Thymus (tissue), 11 donors: ENCODE measurements at regions not wholly inside any gene's neighbourhood (a gene's known extent, or its start where the extent isn't known, plus 50 kb on each side); places are given as distances from the start of the nearest gene placed in this dataset.
A peak's percentile ranks its signal among the peaks of the same experiment; 100 is the strongest.

ENCODE experiments used
- DNase-seq, 9 donors: peaks; one replicate each; pipeline ENCODE4 v3.0.0-alpha.2; 2013; ENCODE audit warnings: low spot score in 9 of 9, low read depth in 6 of 9, missing footprints in 1 of 9
- H3K27ac ChIP-seq, 2 donors: one replicate each; pipeline ENCODE4 v1.5.1; 2013; ENCODE audit warnings: control low read depth in 1 of 2, low read depth in 1 of 2, low read length in 1 of 2, mild to moderate bottlenecking in 1 of 2, moderate library complexity in 1 of 2
- H3K27me3 ChIP-seq, 2 donors: one replicate each; pipeline ENCODE4 v1.5.1; 2013; ENCODE audit warnings: low read length in 1 of 2; ENCODE audit not compliant: control insufficient read depth in 2 of 2, insufficient read depth in 1 of 2
- H3K36me3 ChIP-seq, 2 donors: one replicate each; pipeline ENCODE4 v1.5.1; 2013; ENCODE audit warnings: low read length in 1 of 2, mild to moderate bottlenecking in 1 of 2, moderate library complexity in 1 of 2; ENCODE audit not compliant: control insufficient read depth in 2 of 2, insufficient read depth in 2 of 2
- H3K4me1 ChIP-seq, 2 donors: one replicate each; pipeline ENCODE4 v1.5.1; 2013; ENCODE audit warnings: low read length in 2 of 2; ENCODE audit not compliant: control insufficient read depth in 2 of 2, insufficient read depth in 2 of 2
- H3K4me3 ChIP-seq, 2 donors: one replicate each; pipeline ENCODE4 v1.5.1; 2013; ENCODE audit warnings: low read length in 2 of 2, control low read depth in 1 of 2, mild to moderate bottlenecking in 1 of 2
- H3K9me3 ChIP-seq, 2 donors: one replicate each; pipeline ENCODE4 v1.5.1; 2013; ENCODE audit warnings: low read length in 1 of 2, mild to moderate bottlenecking in 1 of 2; ENCODE audit not compliant: control insufficient read depth in 2 of 2, insufficient read depth in 1 of 2
- WGBS: extraction: QIAGEN DNeasy Blood & Tissue Kit; methylation state at CpG from one replicate; pipeline ENCODE4 v1.1.7; 2013; 5-methylcytosine and 5-hydroxymethylcytosine counted together
- donor health status: healthy.

GRCh38 chrX:147736045-147736444 is 175.7 kb upstream of the FMR1 start:
- no peak overlapping the region for H3K27ac ChIP-seq
- no peaks in the 10 kb centered on the region for H3K27me3 ChIP-seq
- no peaks in the 10 kb centered on the region for H3K9me3 ChIP-seq
- no peak for DNase-seq
- no peaks in the 10 kb centered on the region for H3K36me3 ChIP-seq
- WGBS = 85% methylated on average over 5 of the region's 5 CpGs
- no peak overlapping the region for H3K4me3 ChIP-seq
- peaks cover 0 to 6% of the 10 kb centered on the region in 2 donors for H3K4me1 ChIP-seq

DNA sequence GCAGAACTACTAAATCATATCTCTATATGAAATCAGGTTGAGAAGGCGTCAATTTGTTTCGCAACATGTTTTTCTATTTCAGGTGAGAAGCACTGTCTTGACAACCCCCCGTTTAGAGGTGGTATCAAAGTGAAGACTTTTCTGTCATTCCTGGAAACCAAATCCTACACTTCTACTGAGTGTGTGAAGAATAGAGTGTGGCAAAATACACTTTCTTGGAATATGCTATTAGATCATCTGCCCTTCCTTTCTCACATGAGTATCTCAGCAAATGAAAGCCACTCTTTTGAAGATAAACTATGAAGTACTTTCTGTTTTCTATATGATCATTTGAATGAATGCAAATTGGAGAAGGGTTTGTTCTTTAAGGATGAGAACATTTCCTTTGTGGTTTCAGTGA is 174.0 kb upstream of the FMR1 start:
- Histone ChIP-seq H3K9me3 (no peaks in the 10 kb centered on the region), H3K4me1 (peaks cover 0 to 6% of the 10 kb centered on the region in 2 donors), H3K27ac (no peak overlapping the region), H3K4me3 (no peak overlapping the region), H3K27me3 (no peaks in the 10 kb centered on the region), H3K36me3 (no peaks in the 10 kb centered on the region)
- DNase-seq = peak in 1 of 9 donors; percentile 9
- WGBS = 35% methylated on average over 3 of the region's 3 CpGs

DNA sequence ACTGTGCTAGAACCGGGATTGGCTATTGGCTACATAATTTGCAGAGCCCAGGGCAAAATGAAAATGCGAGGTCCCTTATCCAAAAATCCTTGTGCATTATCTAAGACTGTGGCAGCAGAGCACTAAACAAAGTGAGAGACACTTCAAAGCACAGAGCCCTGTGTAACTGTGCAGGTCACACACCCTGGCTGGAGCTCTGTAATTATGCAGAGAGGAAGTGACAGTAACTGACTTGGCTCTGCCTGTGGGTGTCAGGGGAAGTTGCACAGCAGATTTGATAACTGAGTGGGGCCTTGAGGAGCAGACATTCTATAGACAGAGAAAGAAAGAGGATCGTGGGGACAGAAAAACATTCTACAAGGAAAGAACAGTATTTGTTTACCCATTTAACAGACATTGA is 173.5 kb upstream of the FMR1 start:
- 73% methylated on average over 3 of the region's 3 CpGs for WGBS
- H3K9me3 ChIP-seq = no peaks in the 10 kb centered on the region
- peak in 1 of 9 donors; percentile 25 for DNase-seq
- no peak overlapping the region for H3K27ac ChIP-seq
- no peak overlapping the region for H3K4me3 ChIP-seq
- peaks cover 0 to 6% of the 10 kb centered on the region in 2 donors for H3K4me1 ChIP-seq
- no peaks in the 10 kb centered on the region for H3K27me3 ChIP-seq
- H3K36me3 ChIP-seq = no peaks in the 10 kb centered on the region

DNA sequence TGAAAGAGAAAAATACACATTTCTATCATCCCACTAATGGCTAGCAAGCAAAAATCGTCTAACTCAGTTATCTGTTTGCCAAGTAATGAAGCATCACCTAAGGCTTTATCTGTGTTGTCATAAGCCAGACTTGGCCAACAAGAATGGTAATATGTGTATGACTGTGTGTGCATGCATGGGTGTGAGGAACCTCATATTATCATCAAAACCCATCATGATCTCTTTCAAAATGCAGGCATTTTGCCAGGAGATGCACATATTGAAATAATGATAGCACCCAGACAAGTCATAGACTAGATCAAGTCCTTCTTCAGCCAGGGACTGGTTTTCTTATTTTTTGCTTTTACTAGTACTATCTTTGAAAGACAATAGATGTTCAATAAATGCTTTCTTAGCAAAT is 172.5 kb upstream of the FMR1 start:
- WGBS = 93% methylated on average over 1 of the region's 1 CpG
- H3K27me3 ChIP-seq = no peaks in the 10 kb centered on the region

DNA sequence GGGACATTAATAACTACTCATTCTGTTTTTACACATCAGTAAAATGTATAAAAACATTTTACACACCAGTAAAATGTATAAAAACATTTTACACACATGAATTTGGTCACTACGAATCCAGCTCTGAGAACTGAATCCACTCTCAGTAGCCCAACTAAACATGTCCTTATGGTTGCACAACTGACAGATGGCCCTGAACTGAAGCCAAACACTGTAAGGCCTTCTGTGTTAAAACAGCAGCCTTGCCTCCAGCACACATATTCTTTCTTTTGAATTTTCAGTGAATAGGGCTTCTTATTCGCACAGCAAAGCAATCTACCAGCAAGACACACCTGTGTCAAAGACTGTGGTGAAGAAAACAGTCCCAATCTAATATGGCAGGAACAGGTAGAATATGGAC is 169.9 kb upstream of the FMR1 start:
- Histone ChIP-seq H3K4me3 (no peak overlapping the region), H3K4me1 (peaks cover 0 to 6% of the 10 kb centered on the region in 2 donors), H3K9me3 (no peaks in the 10 kb centered on the region), H3K36me3 (no peaks in the 10 kb centered on the region), H3K27ac (no peak overlapping the region), H3K27me3 (no peaks in the 10 kb centered on the region)
- no peak for DNase-seq
- WGBS = 95% methylated on average over 2 of the region's 2 CpGs

More for the DNA sequence above, 172.5 kb upstream of the FMR1 start:
- no peak overlapping the region for H3K4me3 ChIP-seq
- no peak for DNase-seq
- peaks cover 0 to 6% of the 10 kb centered on the region in 2 donors for H3K4me1 ChIP-seq
- H3K27ac ChIP-seq = no peak overlapping the region
- H3K9me3 ChIP-seq = no peaks in the 10 kb centered on the region
- no peaks in the 10 kb centered on the region for H3K36me3 ChIP-seq

- no peak for DNase-seq
- Histone ChIP-seq H3K27me3 (no peaks in the 10 kb centered on the region), H3K9me3 (no peaks in the 10 kb centered on the region), H3K36me3 (no peaks in the 10 kb centered on the region), H3K4me3 (no peak overlapping the region), H3K27ac (no peak overlapping the region), H3K4me1 (no peaks in the 10 kb centered on the region)
- WGBS = 92% methylated on average over 2 of the region's 2 CpGs
These were observed 162.4 kb upstream of the FMR1 start for GRCh38 chrX:147749308-147749707.

GRCh38 chrX:147757750-147758149 is 154.0 kb upstream of the FMR1 start:
- WGBS = 75% methylated on average over 5 of the region's 5 CpGs
- no peak for DNase-seq
- no peaks in the 10 kb centered on the region for H3K4me1 ChIP-seq
- no peaks in the 10 kb centered on the region for H3K9me3 ChIP-seq
- H3K27me3 ChIP-seq = no peaks in the 10 kb centered on the region
- H3K36me3 ChIP-seq = no peaks in the 10 kb centered on the region
- H3K27ac ChIP-seq = no peak overlapping the region
- H3K4me3 ChIP-seq = no peak overlapping the region

DNA sequence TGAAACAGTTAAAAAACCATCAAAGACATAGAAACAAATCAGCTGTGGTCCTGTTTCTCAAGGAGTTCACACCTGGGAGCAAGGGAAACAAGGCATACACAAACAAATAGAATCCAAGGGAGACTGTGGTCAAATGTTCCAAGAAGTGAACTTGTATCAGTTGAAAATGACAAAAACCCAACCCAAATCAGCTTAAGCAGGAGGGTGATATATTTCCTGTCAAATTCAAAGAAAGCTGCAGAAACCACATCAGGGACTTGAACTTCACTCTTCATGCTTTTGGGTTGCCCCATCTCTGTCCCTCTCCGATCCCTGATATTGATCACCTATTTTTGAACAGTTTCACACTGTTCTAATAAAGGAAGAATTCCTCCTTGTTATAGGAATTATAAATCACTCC is 148.6 kb upstream of the FMR1 start:
- Histone ChIP-seq H3K27ac (no peak overlapping the region), H3K36me3 (no peaks in the 10 kb centered on the region), H3K27me3 (no peaks in the 10 kb centered on the region), H3K4me1 (no peaks in the 10 kb centered on the region), H3K4me3 (no peak overlapping the region), H3K9me3 (no peaks in the 10 kb centered on the region)
- 14% methylated on average over 1 of the region's 1 CpG for WGBS
- DNase-seq = peak in 1 of 9 donors; percentile 12

DNA sequence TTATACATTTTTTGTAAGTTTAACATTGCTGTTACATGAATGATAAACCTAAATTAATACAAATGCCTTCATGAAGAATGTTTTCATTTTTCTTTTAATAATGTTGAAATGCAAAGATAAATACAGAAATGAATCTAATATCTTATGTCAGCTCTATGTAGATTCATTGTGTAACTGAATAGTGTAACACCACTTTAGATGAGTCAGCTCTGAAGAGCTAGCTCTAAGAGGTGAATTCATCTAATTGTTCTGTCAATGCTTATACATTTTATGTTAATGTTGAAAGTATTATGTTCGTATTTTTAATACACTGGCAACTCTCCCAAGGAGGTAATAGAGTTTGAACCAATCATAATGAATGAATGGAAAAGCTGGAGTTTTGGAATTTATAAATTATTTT is 146.9 kb upstream of the FMR1 start:
- Histone ChIP-seq H3K4me3 (no peak overlapping the region), H3K4me1 (no peaks in the 10 kb centered on the region), H3K27me3 (no peaks in the 10 kb centered on the region), H3K27ac (no peak overlapping the region), H3K9me3 (no peaks in the 10 kb centered on the region), H3K36me3 (no peaks in the 10 kb centered on the region)
- DNase-seq = no peak
- WGBS = 97% methylated on average over 1 of the region's 1 CpG

DNA sequence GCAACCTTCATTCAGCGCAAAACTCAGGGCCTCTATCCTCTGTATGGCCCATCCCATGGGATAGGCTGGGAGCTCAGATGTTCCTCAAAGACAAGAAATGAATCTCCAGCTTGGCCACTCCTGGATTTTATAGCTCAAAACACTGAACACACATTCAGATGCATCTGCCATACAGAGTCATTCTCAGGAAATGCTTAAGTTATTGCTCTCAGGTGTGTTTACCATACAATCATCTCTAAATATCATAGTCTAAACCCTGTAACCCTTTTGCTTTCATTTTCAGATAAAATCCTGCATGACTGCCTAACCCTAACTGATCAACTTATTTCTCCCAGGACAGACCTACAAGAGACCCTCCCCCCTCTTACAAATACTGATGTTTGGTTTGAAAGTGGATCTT is 140.9 kb upstream of the FMR1 start:
- no peaks in the 10 kb centered on the region for H3K36me3 ChIP-seq
- H3K4me3 ChIP-seq = no peak overlapping the region
- no peaks in the 10 kb centered on the region for H3K27me3 ChIP-seq
- no peak for DNase-seq
- WGBS = 97% methylated on average over 1 of the region's 1 CpG
- no peaks in the 10 kb centered on the region for H3K4me1 ChIP-seq
- H3K9me3 ChIP-seq = no peaks in the 10 kb centered on the region
- H3K27ac ChIP-seq = no peak overlapping the region
